HCT116 (cell line): ENCODE measurements at regions not wholly inside any gene's neighbourhood (a gene's known extent, or its start where the extent isn't known, plus 50 kb on each side); places are given as distances from the start of the nearest gene placed in this dataset.

Experiments
- ATAC-seq: fragments of 200-7000 bp; cut with Tn5 transposase; 2 replicates; pipeline ENCODE4 v1.9.1; 2020; ENCODE audit warnings: mild to moderate bottlenecking, moderate library complexity
- BruUV-seq: library from RNA; stranded (reverse); fragments of 400-500 nt; replicated peaks from 2 replicates; lab custom pipeline; 2021; lab: Mats Ljungman, UMichigan
- CTCF ChIA-PET: fragments of 300-600 bp; sonication (Branson Sonifier 250); formaldehyde crosslinking; loops from one replicate; lab custom pipeline; 2021; ENCODE audit warnings: antibody characterized with exemption; lab: Charles Lee
- POLR2A ChIA-PET: fragments of 300-600, 350-600 bp; sonication (Branson Sonifier 250); formaldehyde crosslinking; loops from one replicate; lab custom pipeline; 2021; ENCODE audit warnings: antibody characterized with exemption; lab: Charles Lee
- RAD21 ChIA-PET, 2 experiments: fragments of 300-600 bp; sonication (Branson Sonifier 250); formaldehyde crosslinking; loops; one replicate each; lab custom pipeline; 2023; ENCODE audit warnings: low total read pairs in 2 of 2; ENCODE audit not compliant: uncharacterized antibody in 2 of 2, unreplicated experiment in 2 of 2, low non-redundant PET in 1 of 2; lab: Charles Lee
- DNase-seq: peaks from one replicate; pipeline ENCODE4 v3.0.0-alpha.2; 2010; ENCODE audit warnings: low read depth, low spot score
- H2AFZ ChIP-seq: fragments of 200-600 bp; shearing (Covaris generic), sonication (generic); 2 replicates; pipeline ENCODE4 v1.6.1; 2017; ENCODE audit warnings: low read depth, mixed run types, mixed read lengths, antibody characterized with exemption, low read length; ENCODE audit not compliant: poor library complexity, severe bottlenecking
- H3K27ac ChIP-seq: 2 replicates; pipeline ENCODE4 v1.5.1; 2012; ENCODE audit warnings: low read depth, low read length
- H3K27me3 ChIP-seq: fragments of 200-600 bp; sonication (generic); 2 replicates; pipeline ENCODE4 v1.6.1; 2016; ENCODE audit warnings: mixed run types, low read length, mixed read lengths; ENCODE audit not compliant: insufficient read depth
- H3K36me3 ChIP-seq, 2 experiments: fragments of 200-500 bp in 1 of 2; fragments of 200-600 bp in 1 of 2; sonication (Bioruptor generic) in 1 of 2; sonication (generic) in 1 of 2; 2 replicates each; pipeline versions ENCODE4 v1.5.1 to v1.6.1; 2014 to 2016; ENCODE audit warnings: low read length in 2 of 2, inconsistent platforms in 1 of 2, mixed read lengths in 1 of 2, mixed run types in 1 of 2; ENCODE audit not compliant: insufficient read depth in 2 of 2, control insufficient read depth in 1 of 2
- H3K4me1 ChIP-seq, 2 experiments: fragments of 200-600 bp in 1 of 2; sonication (generic) in 1 of 2; 2 replicates each; pipeline versions ENCODE4 v1.5.1 to v1.6.1; 2012 to 2017; ENCODE audit warnings: low read length in 2 of 2, inconsistent platforms in 1 of 2, mild to moderate bottlenecking in 1 of 2, mixed read lengths in 1 of 2, mixed run types in 1 of 2, moderate library complexity in 1 of 2; ENCODE audit not compliant: insufficient read depth in 2 of 2, control insufficient read depth in 1 of 2
- H3K4me2 ChIP-seq: fragments of 200-600 bp; sonication (generic); 2 replicates; pipeline ENCODE4 v1.6.1; 2017; ENCODE audit warnings: mixed run types, low read length, mixed read lengths
- H3K4me3 ChIP-seq, 2 experiments: fragments of 200-600 bp in 1 of 2; sonication (generic) in 1 of 2; replicated peaks in 1 of 2; 2 replicates each; pipeline ENCODE4 v1.5.1; 2011 to 2016; ENCODE audit warnings: low read length in 2 of 2, control low read depth in 1 of 2, low read depth in 1 of 2, mild to moderate bottlenecking in 1 of 2, mixed read lengths in 1 of 2, mixed run types in 1 of 2
- H3K79me2 ChIP-seq: fragments of 200-600 bp; sonication (generic); 2 replicates; pipeline ENCODE4 v1.6.1; 2017; ENCODE audit warnings: mild to moderate bottlenecking, mixed run types, low read length, moderate library complexity, mixed read lengths; ENCODE audit not compliant: insufficient read depth
- H3K9ac ChIP-seq: fragments of 200-600 bp; sonication (generic); 2 replicates; pipeline ENCODE4 v1.6.1; 2016; ENCODE audit warnings: low read length, mixed read lengths
- H3K9me2 ChIP-seq: fragments of 200-600 bp; sonication (generic), shearing (Covaris generic); 2 replicates; pipeline ENCODE4 v1.6.1; 2017; ENCODE audit warnings: mixed run types, mild to moderate bottlenecking, moderate library complexity; ENCODE audit not compliant: insufficient read depth
- H3K9me3 ChIP-seq, 2 experiments: fragments of 200-500 bp in 1 of 2; fragments of 200-600 bp in 1 of 2; sonication (Bioruptor generic) in 1 of 2; sonication (generic) in 1 of 2; 2 replicates each; pipeline ENCODE4 v1.6.1; 2014 to 2017; ENCODE audit warnings: low read length in 2 of 2, mixed read lengths in 2 of 2, inconsistent platforms in 1 of 2, low read depth in 1 of 2, mild to moderate bottlenecking in 1 of 2, mixed run types in 1 of 2, moderate library complexity in 1 of 2; ENCODE audit not compliant: control insufficient read depth in 1 of 2, insufficient read depth in 1 of 2
- H4K20me1 ChIP-seq: fragments of 200-600 bp; sonication (generic), shearing (Covaris generic); 2 replicates; pipeline ENCODE4 v1.6.1; 2017; ENCODE audit warnings: mixed run types, mild to moderate bottlenecking, moderate library complexity; ENCODE audit not compliant: insufficient read depth
- CBX3 ChIP-seq: IDR thresholded peaks from 2 replicates; pipeline ENCODE4 v1.6.1; 2012; ENCODE audit warnings: low read depth
- CEBPB ChIP-seq: IDR thresholded peaks from 2 replicates; pipeline ENCODE4 v1.6.1; 2012; ENCODE audit warnings: low read depth
- ELF1 ChIP-seq: IDR thresholded peaks from 2 replicates; pipeline ENCODE4 v1.6.1; 2012; ENCODE audit warnings: low read depth, borderline replicate concordance
- EZH2 ChIP-seq: fragments of 200-600 bp; sonication (generic); IDR thresholded peaks from 2 replicates; pipeline ENCODE4 v1.6.1; 2017; ENCODE audit warnings: antibody characterized with exemption, mixed run types
- FOSL1 ChIP-seq: IDR thresholded peaks from 2 replicates; pipeline ENCODE4 v1.6.1; 2012; ENCODE audit warnings: low read depth
- JUND ChIP-seq: IDR thresholded peaks from 2 replicates; pipeline ENCODE4 v1.6.1; 2012
- POLR2AphosphoS5 ChIP-seq: IDR thresholded peaks from 2 replicates; pipeline ENCODE4 v1.6.1; 2011; ENCODE audit warnings: mild to moderate bottlenecking, low read depth, low read length, moderate library complexity
- RAD21 ChIP-seq: IDR thresholded peaks from 2 replicates; pipeline ENCODE4 v1.6.1; 2012; ENCODE audit warnings: low read depth, mild to moderate bottlenecking
- SP1 ChIP-seq: IDR thresholded peaks from 2 replicates; pipeline ENCODE4 v1.6.1; 2012; ENCODE audit warnings: low read depth
- YY1 ChIP-seq: IDR thresholded peaks from 2 replicates; pipeline ENCODE4 v1.6.1; 2011; ENCODE audit warnings: low read length, low read depth, moderate library complexity, mild to moderate bottlenecking; ENCODE audit not compliant: insufficient replicate concordance; ENCODE audit errors: extremely low read depth
- ZNF274 ChIP-seq: fragments of 200-500 bp; sonication (Bioruptor generic); IDR thresholded peaks from 2 replicates; pipeline ENCODE4 v1.6.1; 2014; ENCODE audit warnings: mild to moderate bottlenecking, low read depth, low read length, inconsistent platforms
- intact Hi-C: fragments of 100-400 bp; cut with micrococcal nuclease; formaldehyde crosslinking; loops from 2 replicates; pipeline ENCODE4 v1.10.0; 2022
- TF ChIP-seq, protein P1 (sequence below), 3 experiments: fragments of 200-600 bp in 1 of 3; sonication (generic) in 1 of 3; IDR thresholded peaks in 2 of 3; conservative IDR thresholded peaks in 1 of 3; 2 replicates each; pipeline ENCODE4 v1.5.1; 2012 to 2017; ENCODE audit warnings: low read depth in 2 of 3, low read length in 2 of 3, antibody characterized with exemption in 1 of 3, borderline replicate concordance in 1 of 3, control low read depth in 1 of 3, mild to moderate bottlenecking in 1 of 3, mixed read lengths in 1 of 3, mixed run types in 1 of 3, moderate library complexity in 1 of 3; ENCODE audit not compliant: insufficient read depth in 1 of 3
- TF ChIP-seq, protein P2 (sequence below): IDR thresholded peaks from 2 replicates; pipeline ENCODE4 v1.6.1; 2011; ENCODE audit warnings: mild to moderate bottlenecking, low read length, moderate library complexity; ENCODE audit not compliant: insufficient replicate concordance; ENCODE audit errors: extremely low read depth
- TF ChIP-seq, protein P3 (sequence below): IDR thresholded peaks from 2 replicates; pipeline ENCODE4 v1.6.1; 2012

DNA sequence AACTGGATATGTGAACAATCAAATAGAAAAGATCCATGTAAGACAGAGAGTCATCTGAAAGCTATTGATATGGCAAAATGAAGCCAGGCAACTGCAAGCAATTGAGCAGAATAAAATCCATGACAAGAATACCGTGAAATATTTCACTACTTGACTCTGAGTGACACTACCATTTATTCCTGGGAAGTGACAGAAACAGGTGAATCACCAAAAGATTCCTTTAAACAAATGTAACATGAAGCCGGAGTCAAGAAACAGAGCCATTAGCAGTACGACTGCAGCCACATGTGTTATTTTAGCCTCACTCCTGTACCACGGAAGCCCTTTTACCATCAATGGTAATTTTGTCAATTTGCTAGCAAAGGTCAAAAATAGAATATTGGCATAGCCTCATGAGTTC, 197.7 kb upstream of the POT1 start:
- Histone ChIP-seq H2AFZ (no peak overlapping the region), H3K9me2 (no peaks in the 10 kb centered on the region), H3K79me2 (no peaks in the 10 kb centered on the region), H3K27ac (no peak overlapping the region), H3K36me3 (no peaks in the 10 kb centered on the region), H3K9me3 (no peaks in the 10 kb centered on the region), H3K4me1 (no peaks in the 10 kb centered on the region), H3K4me2 (no peak overlapping the region), H4K20me1 (no peaks in the 10 kb centered on the region), H3K27me3 (no peaks in the 10 kb centered on the region), H3K4me3 (no peak overlapping the region), H3K9ac (no peak overlapping the region)
- intact Hi-C loops: no loop called here
- RAD21 ChIA-PET: no interaction called here
- CTCF ChIA-PET: no interaction called here
- DNase-seq: no peak
- no TSS peak for BruUV-seq
- TF ChIP-seq CEBPB: no peak
- TF ChIP-seq, protein P1, sequence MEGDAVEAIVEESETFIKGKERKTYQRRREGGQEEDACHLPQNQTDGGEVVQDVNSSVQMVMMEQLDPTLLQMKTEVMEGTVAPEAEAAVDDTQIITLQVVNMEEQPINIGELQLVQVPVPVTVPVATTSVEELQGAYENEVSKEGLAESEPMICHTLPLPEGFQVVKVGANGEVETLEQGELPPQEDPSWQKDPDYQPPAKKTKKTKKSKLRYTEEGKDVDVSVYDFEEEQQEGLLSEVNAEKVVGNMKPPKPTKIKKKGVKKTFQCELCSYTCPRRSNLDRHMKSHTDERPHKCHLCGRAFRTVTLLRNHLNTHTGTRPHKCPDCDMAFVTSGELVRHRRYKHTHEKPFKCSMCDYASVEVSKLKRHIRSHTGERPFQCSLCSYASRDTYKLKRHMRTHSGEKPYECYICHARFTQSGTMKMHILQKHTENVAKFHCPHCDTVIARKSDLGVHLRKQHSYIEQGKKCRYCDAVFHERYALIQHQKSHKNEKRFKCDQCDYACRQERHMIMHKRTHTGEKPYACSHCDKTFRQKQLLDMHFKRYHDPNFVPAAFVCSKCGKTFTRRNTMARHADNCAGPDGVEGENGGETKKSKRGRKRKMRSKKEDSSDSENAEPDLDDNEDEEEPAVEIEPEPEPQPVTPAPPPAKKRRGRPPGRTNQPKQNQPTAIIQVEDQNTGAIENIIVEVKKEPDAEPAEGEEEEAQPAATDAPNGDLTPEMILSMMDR (IDR thresholded peaks at IDR 0.05 in 2 of 3, conservative IDR thresholded peaks at IDR 0.05 in 1 of 3; ENCODE audit: borderline replicate concordance in 1 of 3, insufficient read depth in 1 of 3, low read depth in 2 of 3, low read length in 2 of 3): no peak
- no peak for TF ChIP-seq POLR2AphosphoS5
- TF ChIP-seq EZH2: no peak
- no peak for ATAC-seq
- POLR2A ChIA-PET: no interaction called here

DNA sequence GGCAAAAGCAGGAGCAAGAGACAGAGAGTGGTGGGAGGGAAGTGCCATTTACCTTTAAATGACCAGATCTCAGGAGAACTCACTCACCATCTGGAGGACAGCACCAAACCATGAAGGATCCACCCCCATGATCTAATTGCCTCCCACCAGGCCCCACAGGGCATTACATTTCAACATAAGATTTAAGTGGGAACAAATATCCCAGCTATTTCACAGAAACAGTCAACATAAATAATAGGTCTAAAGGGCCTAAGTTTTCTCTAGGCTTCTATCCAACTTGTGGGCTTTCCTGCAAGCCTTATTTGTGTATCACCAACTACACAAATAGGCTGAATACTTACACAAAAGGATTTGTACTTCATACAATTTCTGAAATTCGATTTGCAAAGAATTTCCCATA, 196.8 kb upstream of the POT1 start:
- Histone ChIP-seq H2AFZ (no peak overlapping the region), H3K9ac (no peak overlapping the region), H4K20me1 (no peaks in the 10 kb centered on the region), H3K4me2 (no peak overlapping the region), H3K4me1 (no peaks in the 10 kb centered on the region), H3K27ac (no peak overlapping the region), H3K4me3 (no peak overlapping the region), H3K9me2 (no peaks in the 10 kb centered on the region), H3K36me3 (no peaks in the 10 kb centered on the region), H3K79me2 (no peaks in the 10 kb centered on the region), H3K27me3 (no peaks in the 10 kb centered on the region), H3K9me3 (no peaks in the 10 kb centered on the region)
- CTCF ChIA-PET: no interaction called here
- intact Hi-C loops: no loop called here
- ATAC-seq: no peak
- DNase-seq: no peak
- RAD21 ChIA-PET: no interaction called here
- POLR2A ChIA-PET: no interaction called here
- BruUV-seq: no TSS peak
- TF ChIP-seq YY1 (no peak), RAD21 (no peak), ELF1 (no peak), FOSL1 (no peak), POLR2AphosphoS5 (no peak), SP1 (no peak), CBX3 (no peak), JUND (no peak), EZH2 (no peak), ZNF274 (no peak)
- TF ChIP-seq, protein P1 (IDR thresholded peaks at IDR 0.05 in 2 of 3, conservative IDR thresholded peaks at IDR 0.05 in 1 of 3; ENCODE audit: borderline replicate concordance in 1 of 3, insufficient read depth in 1 of 3, low read depth in 2 of 3, low read length in 2 of 3): no peak
- TF ChIP-seq, protein P2, sequence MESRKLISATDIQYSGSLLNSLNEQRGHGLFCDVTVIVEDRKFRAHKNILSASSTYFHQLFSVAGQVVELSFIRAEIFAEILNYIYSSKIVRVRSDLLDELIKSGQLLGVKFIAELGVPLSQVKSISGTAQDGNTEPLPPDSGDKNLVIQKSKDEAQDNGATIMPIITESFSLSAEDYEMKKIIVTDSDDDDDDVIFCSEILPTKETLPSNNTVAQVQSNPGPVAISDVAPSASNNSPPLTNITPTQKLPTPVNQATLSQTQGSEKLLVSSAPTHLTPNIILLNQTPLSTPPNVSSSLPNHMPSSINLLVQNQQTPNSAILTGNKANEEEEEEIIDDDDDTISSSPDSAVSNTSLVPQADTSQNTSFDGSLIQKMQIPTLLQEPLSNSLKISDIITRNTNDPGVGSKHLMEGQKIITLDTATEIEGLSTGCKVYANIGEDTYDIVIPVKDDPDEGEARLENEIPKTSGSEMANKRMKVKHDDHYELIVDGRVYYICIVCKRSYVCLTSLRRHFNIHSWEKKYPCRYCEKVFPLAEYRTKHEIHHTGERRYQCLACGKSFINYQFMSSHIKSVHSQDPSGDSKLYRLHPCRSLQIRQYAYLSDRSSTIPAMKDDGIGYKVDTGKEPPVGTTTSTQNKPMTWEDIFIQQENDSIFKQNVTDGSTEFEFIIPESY: no peak
- TF ChIP-seq, protein P3, sequence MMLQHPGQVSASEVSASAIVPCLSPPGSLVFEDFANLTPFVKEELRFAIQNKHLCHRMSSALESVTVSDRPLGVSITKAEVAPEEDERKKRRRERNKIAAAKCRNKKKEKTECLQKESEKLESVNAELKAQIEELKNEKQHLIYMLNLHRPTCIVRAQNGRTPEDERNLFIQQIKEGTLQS: no peak
